ENCODE measurements at regions not wholly inside any gene's neighbourhood (a gene's known extent, or its start where the extent isn't known, plus 50 kb on each side); places are given as distances from the start of the nearest gene placed in this dataset.

DNA sequence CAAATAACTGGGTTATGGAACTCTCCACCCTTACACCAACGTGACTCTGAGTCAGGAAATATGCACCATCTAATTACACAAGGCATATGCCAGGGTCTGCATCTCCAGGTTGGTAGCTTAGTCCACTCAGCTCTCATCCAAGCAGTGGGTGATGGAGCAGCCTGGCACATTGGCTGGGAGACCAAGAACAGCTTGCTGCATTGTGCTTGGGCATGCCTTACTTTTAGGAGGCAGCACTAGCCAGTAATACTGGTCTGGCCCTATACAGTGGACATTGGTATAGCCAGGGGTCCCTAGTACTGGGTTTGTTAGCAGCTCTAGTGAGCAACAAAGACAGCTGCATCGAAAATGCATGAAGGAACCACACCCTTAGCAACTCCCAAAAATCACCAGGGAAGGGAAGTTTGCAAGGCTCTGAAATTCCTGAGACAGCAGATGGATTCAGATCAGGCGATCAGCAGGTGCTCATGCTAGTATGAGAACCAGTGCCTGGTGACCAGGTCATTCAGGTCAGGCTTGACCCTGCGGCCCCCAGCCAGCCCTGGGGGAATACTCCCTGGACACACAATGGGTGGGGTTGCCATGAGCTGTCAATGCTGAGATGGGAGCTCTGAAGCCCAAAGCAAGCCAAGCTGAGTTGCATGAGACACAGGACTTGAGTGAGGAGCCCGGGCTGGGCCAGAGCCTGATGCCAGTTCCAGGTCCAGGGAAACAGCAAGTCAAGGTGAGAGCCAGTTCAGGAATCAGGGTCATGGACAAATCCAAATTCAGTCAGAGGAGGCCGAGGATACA is 217.9 kb upstream of the ZMIZ1 start:
- DNase-seq (ENCODE audit: low read depth in 2 of 2), result no peak

GRCh38 chr10:78851647-78852046 is 217.1 kb upstream of the ZMIZ1 start:
- DNase-seq (ENCODE audit: low read depth in 2 of 2), result no peak

DNA sequence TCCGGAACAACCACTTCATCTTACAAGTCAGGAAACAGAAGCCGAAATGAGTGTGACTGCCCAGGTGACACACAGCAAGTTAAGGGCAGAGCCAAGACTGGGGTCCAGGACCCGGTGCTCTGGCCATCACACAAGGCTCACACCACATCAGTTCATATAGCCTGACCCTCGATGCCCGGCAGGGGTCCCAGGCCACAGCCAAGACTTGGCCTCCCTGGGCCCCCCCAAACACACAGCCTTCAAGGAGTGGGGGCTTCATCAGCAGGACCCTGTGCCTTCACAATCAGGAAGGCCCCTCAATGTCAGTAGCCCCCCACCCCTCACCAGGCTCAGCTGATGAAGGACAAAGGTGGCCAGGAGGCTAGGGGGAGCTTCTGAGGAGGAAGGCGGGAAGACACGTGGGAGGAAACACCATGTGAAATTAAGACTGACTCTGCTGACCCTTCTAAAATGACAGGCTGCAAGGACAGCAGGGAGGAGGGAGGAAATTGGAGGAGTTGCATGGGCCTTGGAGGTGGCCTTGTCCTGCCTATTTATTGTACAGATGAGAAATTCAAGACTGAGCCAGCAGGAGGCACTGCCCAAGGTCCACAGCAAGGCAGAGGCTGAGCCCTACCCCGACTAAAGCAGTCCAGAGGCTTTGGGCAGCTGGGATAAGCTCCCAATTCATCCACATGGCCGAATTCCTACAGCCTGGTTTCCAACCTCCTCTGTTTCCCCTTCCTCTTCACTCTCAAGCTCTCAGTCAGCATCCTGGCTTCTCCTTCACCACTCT is 216.1 kb upstream of the ZMIZ1 start:
- peak in 1 of 2 donors; percentile 2 for DNase-seq (ENCODE audit: low read depth in 2 of 2)

- DNase-seq (ENCODE audit: low read depth in 2 of 2), result no peak
Measured at GRCh38 chr10:78853864-78854263, 214.9 kb upstream of the ZMIZ1 start.

DNA sequence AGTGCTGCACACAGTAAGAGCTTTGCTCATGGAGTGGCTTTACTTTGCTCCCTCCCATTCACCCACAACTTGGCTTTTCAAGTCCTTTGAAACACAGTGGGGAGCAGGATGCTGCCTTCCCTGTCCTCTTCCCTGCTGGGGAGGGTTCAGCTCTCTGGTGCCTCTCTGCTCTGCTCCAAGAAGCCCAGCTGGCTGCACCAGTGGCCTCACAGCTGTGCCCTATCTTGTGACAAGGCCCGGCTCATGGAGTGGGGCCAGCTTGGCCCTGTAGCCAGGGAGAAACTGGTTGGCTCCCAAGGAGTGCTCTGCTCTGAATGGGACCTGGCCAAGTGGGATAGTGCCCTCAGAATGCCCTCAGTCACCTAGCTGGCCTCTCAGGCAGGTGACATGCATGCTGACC is 212.3 kb upstream of the ZMIZ1 start:
- DNase-seq (ENCODE audit: low read depth in 2 of 2), result no peak

GRCh38 chr10:78857193-78857592 is 211.6 kb upstream of the ZMIZ1 start:
- DNase-seq (ENCODE audit: low read depth in 2 of 2), result no peak

GRCh38 chr10:78859266-78859665 is 209.5 kb upstream of the ZMIZ1 start:
- DNase-seq (ENCODE audit: low read depth in 2 of 2), result no peak

- DNase-seq (ENCODE audit: low read depth in 2 of 2), result no peak
Measured at GRCh38 chr10:78859769-78860168, 209.0 kb upstream of the ZMIZ1 start.

DNA sequence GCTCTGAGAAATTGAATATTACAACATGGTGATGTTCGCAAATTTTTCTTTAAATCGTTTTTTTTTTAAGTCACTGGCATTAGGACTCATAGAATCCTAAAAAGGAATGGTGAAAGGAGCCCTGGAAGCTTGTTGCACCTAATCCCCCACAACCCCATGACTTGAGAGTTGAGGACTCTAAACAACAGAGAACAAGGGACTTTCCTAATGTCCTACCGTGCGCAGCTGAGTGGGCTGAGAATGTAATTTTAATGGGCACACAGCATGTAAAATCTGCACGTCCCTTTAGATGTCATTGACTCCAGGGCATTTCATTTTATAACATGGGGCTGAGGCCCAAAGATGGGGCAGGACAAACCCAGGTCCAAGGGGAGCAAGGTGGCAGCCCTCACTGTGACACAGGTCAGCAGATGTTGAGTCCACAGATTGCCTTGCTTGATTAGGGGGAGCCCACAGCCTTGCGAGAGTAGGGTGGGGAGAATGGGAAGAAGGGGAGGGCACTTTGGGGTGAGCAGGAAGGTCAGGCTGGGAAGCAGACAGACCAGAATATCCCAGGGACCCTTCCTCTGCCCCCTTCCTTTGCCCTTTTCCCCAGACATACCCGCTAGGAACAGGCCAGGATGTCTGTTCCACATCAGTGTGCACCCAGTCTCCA is 208.4 kb upstream of the ZMIZ1 start:
- no peak for DNase-seq (ENCODE audit: low read depth in 2 of 2)

DNA sequence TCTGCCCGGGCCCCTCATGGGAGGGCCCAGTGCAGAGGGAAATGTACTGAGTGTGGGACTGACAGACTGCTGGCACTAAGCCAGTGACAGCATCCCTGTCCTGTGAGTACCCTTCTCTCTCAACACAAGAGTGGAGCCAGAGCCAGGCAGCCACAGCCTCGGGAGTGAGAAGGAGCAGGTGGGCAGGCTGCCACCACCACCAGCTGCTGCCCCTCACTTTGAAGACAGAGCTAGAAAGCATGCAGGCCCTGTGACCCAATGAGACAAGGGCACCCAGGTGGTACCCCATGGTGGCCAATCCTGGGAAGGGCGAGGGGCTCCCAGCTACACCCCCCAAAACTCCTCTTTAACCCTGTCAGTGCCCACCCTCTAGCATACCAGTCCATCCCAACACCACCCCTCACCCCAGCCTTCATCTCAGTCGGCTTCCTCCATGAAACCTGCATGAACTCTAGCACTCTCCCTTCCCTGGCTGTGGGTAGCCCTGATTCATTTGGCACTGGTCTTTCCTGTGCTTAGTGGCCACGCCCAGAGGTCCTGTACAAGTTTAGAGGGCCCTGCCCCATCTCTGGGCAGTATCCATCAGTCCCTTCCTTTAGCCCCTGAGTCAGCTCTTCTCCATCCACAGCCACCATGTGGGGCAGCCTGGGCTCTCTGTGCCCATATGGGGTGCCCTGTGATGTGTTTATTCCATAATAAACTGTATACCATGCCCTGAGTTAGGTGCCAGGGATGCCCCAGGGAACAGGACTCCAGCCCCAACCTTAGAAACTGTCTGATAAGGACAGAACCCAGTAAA is 207.0 kb upstream of the ZMIZ1 start:
- no peak for DNase-seq (ENCODE audit: low read depth in 2 of 2)

DNA sequence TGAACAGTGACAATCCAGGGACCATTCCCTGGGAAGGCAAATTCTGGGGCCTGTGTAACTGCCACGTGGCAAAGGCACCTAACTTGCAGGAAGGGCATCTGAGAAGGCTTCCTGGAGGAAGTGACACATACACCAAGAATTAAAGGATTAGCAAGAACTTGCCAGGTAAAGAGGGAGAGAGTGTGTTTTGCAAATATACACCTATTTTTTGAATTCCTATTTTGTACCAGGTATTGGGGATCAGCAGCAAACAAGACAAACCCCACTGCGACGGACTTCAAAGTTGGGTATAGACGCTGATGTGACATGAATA is 206.5 kb upstream of the ZMIZ1 start:
- no peak for DNase-seq (ENCODE audit: low read depth in 2 of 2)

- no peak for DNase-seq (ENCODE audit: low read depth in 2 of 2)
Measured at GRCh38 chr10:78863140-78863905, 205.4 kb upstream of the ZMIZ1 start.

DNA sequence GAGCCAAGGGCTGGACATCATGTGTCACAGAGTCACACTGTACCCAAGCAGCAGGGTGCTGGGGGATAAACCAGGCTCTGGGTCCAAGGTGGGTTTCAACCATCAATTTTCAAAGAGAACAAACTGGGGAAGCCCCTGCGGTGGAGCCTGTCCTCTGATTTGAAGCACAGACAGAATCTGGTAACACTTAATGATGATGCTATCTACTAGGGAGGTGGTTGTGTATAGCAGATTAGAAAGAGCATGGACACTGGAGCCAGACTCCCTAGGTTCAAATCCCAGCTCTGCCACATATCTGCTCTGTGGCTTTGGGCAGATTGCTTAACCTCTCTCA is 204.9 kb upstream of the ZMIZ1 start:
- DNase-seq (ENCODE audit: low read depth in 2 of 2), result no peak

DNA sequence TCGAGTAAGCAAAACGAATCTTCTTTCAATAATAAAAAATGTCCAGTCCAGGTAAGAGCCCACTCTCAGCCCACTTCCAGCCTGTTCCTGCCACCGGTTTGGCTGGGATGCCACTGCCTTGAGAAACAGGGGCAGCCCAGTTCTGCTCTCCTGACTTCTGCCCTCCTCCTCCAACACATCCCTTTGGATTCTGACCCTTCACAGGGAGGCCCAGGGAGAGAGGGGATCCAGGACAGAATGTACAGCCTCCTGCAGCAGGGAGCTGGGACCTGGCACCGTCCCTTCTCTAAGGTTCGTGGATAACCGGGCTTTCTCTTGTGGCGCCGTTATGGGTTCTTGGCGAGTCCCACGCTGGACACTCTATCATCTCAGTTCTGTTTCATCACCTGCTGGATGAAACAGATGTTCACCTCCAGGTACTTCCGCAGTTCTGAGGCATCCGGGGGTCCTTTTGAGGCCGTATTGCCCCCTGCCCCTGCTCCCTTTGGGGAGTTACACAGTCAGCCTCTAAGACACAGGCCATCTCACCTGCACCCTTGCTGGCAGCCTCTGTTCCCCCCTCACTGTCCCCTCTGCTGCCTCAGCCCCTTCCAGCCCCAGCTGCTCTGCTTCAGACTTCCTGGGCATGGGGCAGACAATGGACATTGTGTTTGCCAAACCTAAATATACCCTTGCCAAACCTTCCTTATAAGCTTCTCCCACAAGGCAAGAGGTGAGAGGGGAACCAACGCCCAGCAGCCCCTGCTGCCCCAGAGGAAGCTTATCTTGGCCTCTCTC is 203.8 kb upstream of the ZMIZ1 start:
- no peak for DNase-seq (ENCODE audit: low read depth in 2 of 2)

DNA sequence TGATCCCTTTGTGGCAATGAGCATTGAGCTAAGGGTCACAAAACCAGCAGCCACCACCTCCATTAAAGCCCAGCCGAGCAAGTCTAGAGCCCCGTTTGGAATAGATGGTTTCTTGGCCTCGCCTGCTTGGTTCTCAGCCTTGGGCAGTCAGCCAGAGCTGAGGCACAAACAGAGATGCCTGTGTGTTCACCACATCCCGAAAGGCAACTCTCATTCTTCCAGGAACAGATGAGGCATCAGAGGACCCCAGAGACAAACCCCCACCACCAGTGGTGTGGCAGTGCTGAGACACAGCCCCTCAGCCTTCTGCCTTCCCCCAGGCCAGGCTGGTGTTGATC is 203.3 kb upstream of the ZMIZ1 start:
- no peak for DNase-seq (ENCODE audit: low read depth in 2 of 2)

GRCh38 chr10:78865931-78866717 is 202.6 kb upstream of the ZMIZ1 start:
- DNase-seq (ENCODE audit: low read depth in 2 of 2), result no peak

GRCh38 chr10:78866731-78867554 is 201.8 kb upstream of the ZMIZ1 start:
- no peak for DNase-seq (ENCODE audit: low read depth in 2 of 2)

- no peak for DNase-seq (ENCODE audit: low read depth in 2 of 2)
Measured at GRCh38 chr10:78867555-78867939, 201.2 kb upstream of the ZMIZ1 start.

- no peak for DNase-seq (ENCODE audit: low read depth in 2 of 2)
Measured at GRCh38 chr10:78868048-78868447, 200.7 kb upstream of the ZMIZ1 start.
